NCI-H2081 treated with DMSO at 0.1 percent for 48 hours (cell line): ENCODE measurements at regions not wholly inside any gene's neighbourhood (a gene's known extent, or its start where the extent isn't known, plus 50 kb on each side); places are given as distances from the start of the nearest gene placed in this dataset.
"Not testable (repeated sequence)": the region's sequence is repeated elsewhere in the genome, so short reads cannot be mapped to it uniquely, and the experiment has no call there.

Experiments used
- DNase-seq: peaks from one replicate; lab custom pipeline; 2025; lab: John Stamatoyannopoulos, UW

- no peak for DNase-seq
Measured at GRCh38 chr2:145404690-145405089, 884.8 kb upstream of the ZEB2 start.

DNA sequence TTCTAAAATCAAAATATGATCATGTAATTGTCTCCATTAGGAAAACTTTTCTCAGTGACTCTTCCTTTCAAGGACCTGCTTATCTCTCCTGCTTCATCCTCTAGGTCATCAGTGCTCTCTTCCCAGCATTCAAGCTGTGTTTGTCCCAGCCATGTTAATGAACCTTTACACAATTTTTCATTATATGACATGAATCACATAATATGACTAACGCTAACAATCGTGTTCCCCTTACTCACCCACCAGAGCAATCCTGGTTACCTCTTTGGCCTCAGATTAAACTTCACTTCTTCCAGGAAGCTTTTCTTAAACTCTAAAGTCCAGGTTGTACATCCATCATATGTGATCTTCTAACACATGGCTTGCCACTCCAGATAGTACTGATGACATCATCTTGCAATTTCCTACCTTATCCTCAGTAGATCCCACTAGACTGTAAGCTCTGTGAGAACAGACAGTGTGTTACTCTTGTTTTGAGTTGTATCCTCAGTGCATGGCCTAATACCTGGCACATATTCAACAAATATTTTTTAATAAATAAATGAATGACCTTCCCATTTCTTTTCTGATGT is 882.9 kb upstream of the ZEB2 start:
- DNase-seq, result no peak

DNA sequence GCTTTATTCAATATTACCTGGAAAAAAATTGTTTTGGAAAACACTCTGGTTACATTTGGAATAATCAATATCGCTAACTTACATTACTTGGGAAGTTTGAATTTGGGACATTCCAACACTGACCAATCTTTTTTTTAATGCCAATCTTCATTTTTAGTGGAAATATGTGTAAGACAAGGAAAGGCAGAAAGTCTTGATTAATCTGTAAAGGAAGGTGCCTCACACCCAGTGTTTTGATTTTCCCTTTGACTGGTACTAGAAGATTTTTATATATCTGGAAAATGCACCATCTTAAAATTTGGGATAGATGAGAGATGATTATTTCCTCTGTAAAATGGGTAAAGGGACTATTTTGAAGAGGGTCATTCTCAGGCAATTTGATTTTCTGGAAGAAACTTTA is 879.2 kb upstream of the ZEB2 start:
- DNase-seq, result no peak

- DNase-seq, result no peak
Measured at GRCh38 chr2:145394181-145394580, 874.3 kb upstream of the ZEB2 start.

GRCh38 chr2:145386973-145387372 is 867.1 kb upstream of the ZEB2 start:
- DNase-seq, result no peak

GRCh38 chr2:145383961-145384360 is 864.0 kb upstream of the ZEB2 start:
- no peak for DNase-seq

GRCh38 chr2:145380436-145381017 is 860.6 kb upstream of the ZEB2 start:
- no peak for DNase-seq

GRCh38 chr2:145379934-145380333 is 860.0 kb upstream of the ZEB2 start:
- DNase-seq, result no peak

DNA sequence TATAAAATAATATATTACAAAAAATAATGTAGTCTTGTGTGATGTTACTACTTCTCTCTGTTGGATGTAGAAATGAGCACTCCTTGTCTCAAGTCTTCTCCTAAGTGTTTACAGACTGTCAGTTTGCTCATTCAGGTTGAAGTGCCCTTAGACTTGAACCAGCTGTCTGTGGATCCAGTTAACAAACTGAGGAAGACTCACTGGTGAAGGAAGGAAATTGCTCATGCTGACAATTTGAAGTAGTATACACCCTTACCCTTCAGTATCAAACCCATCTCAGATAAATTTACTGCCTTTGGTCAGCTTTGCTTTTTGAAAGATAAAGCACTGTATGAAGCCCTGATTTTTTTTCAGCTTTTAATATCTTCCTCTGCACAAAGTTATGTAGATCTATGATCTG is 854.2 kb upstream of the ZEB2 start:
- no peak for DNase-seq

- DNase-seq, result not testable (repeated sequence)
Measured at GRCh38 chr2:145367334-145367733, 847.4 kb upstream of the ZEB2 start.

DNA sequence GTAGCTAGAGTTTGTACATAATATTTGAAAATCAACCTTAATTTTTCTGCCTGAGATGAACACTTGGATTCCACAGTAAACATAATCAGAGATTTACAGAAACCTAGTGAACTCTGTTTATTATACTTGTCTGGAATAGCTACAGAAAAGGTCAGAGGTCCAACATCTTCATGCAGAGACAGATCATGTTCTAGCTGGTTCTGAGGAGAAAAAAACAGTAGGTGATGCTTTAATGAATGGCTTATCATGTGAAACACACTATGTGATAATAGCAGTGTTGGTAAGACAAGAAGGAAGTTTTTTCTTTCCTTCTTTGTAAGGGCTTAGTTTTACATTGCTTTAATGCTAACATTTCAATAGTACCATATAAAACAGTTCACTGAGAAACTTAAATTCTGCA is 846.4 kb upstream of the ZEB2 start:
- no peak for DNase-seq

- DNase-seq, result no peak
Measured at GRCh38 chr2:145360129-145360790, 840.3 kb upstream of the ZEB2 start.

- DNase-seq, result no peak
Measured at GRCh38 chr2:145359561-145359960, 839.6 kb upstream of the ZEB2 start.

DNA sequence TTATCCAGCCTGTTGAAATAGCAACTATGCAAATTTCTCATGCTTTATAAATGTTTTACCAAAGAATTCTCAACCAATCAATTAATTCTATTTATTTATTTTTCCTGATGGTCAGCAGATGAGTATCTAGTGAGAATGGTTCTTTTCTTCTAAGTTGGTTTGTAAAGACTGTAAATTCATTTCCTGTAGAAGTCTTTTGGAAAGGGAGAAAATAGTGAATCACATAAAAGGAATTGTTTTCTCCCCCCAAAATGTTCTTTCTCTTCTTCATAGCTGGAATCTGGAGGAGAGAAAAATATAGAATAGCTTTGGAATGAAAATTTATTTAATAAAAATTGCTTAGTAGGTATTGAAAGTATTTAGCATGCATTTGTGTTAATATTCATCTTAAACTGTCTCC is 836.1 kb upstream of the ZEB2 start:
- no peak for DNase-seq

DNA sequence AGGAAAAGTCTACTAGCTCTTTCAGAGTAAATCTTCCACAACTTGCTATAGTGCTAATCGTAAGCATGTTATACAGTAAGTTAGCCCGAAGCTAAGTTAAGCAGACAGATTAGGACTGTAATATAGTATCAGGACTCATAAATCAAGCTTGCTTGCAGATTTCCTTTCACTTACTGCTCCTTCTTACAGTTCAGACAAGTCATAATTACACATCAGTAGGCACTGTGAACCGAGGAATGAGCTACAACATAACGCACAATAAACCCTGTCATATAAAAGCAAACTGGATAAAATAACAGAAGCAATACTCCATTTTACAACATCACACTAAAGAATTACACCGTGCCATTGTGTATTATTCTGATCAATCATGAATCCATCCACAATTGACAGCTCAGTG is 832.6 kb upstream of the ZEB2 start:
- DNase-seq, result peak; percentile 4

DNA sequence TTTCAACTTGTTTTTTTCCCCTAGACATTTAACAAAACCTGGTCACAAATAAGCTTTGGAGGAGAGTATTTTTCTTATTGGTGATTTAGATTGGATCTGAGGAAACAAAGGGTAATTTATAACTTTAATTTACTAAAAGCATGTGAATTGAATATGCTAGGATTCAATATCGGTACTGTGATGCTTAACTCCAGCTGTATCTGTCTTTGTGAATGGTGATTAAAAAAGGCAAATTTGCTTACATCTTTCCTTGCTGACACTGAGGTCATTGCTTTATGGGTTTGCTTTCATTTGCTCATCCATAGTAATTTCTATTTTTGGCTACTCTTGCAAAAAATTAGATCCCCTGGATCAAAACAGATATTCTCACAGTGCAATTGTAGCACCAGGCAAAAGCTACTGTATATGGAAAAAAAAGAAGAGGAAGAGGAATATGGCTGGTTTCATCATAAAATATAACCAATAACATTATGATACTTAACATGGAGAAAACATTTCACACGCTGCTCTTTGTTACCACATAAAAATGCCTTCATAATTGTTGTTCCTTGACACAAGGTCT is 832.0 kb upstream of the ZEB2 start:
- no peak for DNase-seq

- no peak for DNase-seq
Measured at GRCh38 chr2:145350011-145350410, 830.1 kb upstream of the ZEB2 start.

DNA sequence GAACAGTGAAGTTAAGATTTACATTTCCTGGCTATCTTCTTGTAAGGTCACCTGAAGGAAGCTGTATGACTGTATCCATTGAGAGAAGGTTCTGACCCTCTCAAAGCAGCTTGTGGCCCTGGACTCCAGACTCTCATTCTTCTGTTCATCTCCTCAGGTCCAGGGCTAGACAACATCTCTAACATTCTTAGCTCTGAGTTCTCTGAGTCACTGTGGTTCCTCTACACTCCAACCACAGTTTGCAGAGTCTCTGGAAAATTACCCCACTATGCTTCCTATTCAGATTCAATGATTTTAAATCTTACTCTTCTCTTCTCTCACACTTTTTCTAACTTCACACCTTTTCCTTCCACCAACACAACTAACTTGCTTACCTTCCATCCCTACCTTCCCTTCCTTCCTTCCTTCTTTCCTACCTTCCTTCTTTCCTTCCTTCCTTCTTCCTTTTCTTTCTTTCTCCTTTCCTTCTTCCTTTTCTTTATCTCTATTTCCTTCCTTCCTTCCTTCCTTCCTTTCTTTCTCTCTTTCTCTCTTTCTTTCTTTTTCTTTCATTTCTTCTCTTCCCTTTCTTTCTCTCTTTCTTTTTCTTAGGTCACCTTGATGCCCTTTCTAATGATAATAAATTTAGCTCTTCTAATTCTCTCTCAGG is 824.3 kb upstream of the ZEB2 start:
- DNase-seq, result no peak

DNA sequence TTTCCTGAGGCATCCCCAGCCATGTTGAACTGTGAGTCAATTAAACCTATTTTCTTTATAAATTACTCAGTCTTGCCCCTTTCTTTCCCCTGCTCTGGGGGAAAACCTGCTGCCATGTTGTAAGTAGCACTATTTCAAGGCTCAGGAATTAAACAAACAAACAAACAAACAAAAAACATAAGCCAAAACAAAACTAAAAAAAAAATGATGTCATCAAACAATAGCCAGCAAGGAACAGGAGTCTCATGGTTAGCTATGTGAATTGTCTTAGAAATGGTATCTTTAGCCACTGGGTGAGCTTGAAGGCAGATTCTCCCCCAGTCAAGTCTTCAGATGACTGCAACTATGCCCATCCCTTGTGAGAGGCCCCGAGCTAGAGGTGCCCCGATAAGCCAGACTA is 823.4 kb upstream of the ZEB2 start:
- no peak for DNase-seq

GRCh38 chr2:145341536-145341935 is 821.6 kb upstream of the ZEB2 start:
- DNase-seq, result no peak

- no peak for DNase-seq
Measured at GRCh38 chr2:145339646-145340045, 819.7 kb upstream of the ZEB2 start.

- DNase-seq, result no peak
Measured at GRCh38 chr2:145332210-145332898, 812.4 kb upstream of the ZEB2 start.
